Tibial artery (tissue), 4 donors: ENCODE measurements at regions not wholly inside any gene's neighbourhood (a gene's known extent, or its start where the extent isn't known, plus 50 kb on each side); places are given as distances from the start of the nearest gene placed in this dataset.

Source experiments
- DNase-seq, 2 donors: peaks; one replicate each; pipeline ENCODE4 v3.0.0-alpha.2; 2019
- H3K27ac ChIP-seq, 2 donors: fragments of 200-600 bp; sonication (generic) in 1 of 2; 1 replicate in 1 of 2; 2 replicates in 1 of 2; pipeline ENCODE4 v1.5.1; 2018 to 2019; ENCODE audit warnings: mild to moderate bottlenecking in 1 of 2
- H3K27me3 ChIP-seq, 2 donors: fragments of 200-600 bp; sonication (generic) in 1 of 2; one replicate each; pipeline versions ENCODE4 v1.5.1 to v1.6.0; 2016 to 2019
- H3K36me3 ChIP-seq, 3 donors: fragments of 200-600 bp; sonication (generic) in 2 of 3; one replicate each; pipeline ENCODE4 v1.5.1; 2016 to 2019; ENCODE audit warnings: mild to moderate bottlenecking in 2 of 3
- H3K4me1 ChIP-seq, 4 donors: fragments of 200-600 bp; sonication (generic) in 2 of 4; 1 replicate in 3 of 4; 2 replicates in 1 of 4; pipeline ENCODE4 v1.5.1; 2016 to 2019
- H3K4me3 ChIP-seq, 2 donors: fragments of 200-600 bp; sonication (generic) in 1 of 2; 1 replicate in 1 of 2; 2 replicates in 1 of 2; pipeline ENCODE4 v1.5.1; 2018 to 2019; ENCODE audit warnings: mild to moderate bottlenecking in 2 of 2
- H3K9me3 ChIP-seq, 3 donors: fragments of 200-600 bp; sonication (generic) in 1 of 3; one replicate each; pipeline ENCODE4 v1.5.1; 2016 to 2019
- intact Hi-C: fragments of 100-400 bp; cut with DNase I; formaldehyde crosslinking; loops from one replicate; pipeline ENCODE4 v1.15.0; 2023; ENCODE audit warnings: low total_unique reads
- TF ChIP-seq, protein P1 (sequence below), 2 experiments: fragments of 200-600 bp in 1 of 2; fragments of 450-650 bp in 1 of 2; IDR thresholded peaks; one replicate each; pipeline ENCODE4 v1.5.1; 2017 to 2019; ENCODE audit warnings: antibody characterized with exemption in 2 of 2, mild to moderate bottlenecking in 1 of 2, moderate library complexity in 1 of 2

- intact Hi-C loops = no loop called here
- no peaks in the 10 kb centered on the region for H3K4me1 ChIP-seq
Measured at GRCh38 chr6:104509355-104509754, 350.4 kb downstream of the HACE1 start.

DNA sequence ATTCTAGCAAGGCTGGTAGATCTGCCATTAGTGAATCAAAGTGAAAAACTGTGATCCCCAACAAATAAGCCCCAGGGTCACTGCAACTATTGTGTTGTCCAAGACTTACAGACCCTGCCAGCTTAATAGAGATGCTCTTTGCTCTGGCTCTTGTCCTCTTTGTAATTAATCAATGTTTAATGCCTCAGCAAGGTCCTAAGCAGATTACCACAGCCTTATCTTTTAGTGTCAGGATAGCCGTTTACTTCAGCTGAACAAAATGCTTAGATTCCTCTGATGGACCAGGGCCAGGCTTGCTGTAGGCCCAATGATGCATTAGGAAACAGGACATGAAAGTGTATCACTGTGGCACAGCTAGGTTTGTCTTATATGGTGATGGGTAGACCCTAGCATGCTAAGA, 353.3 kb downstream of the HACE1 start:
- Histone ChIP-seq H3K4me3 (no peak overlapping the region), H3K27me3 (no peaks in the 10 kb centered on the region), H3K9me3 (no peaks in the 10 kb centered on the region), H3K27ac (no peak overlapping the region), H3K4me1 (no peaks in the 10 kb centered on the region), H3K36me3 (no peaks in the 10 kb centered on the region)
- TF ChIP-seq, protein P1, sequence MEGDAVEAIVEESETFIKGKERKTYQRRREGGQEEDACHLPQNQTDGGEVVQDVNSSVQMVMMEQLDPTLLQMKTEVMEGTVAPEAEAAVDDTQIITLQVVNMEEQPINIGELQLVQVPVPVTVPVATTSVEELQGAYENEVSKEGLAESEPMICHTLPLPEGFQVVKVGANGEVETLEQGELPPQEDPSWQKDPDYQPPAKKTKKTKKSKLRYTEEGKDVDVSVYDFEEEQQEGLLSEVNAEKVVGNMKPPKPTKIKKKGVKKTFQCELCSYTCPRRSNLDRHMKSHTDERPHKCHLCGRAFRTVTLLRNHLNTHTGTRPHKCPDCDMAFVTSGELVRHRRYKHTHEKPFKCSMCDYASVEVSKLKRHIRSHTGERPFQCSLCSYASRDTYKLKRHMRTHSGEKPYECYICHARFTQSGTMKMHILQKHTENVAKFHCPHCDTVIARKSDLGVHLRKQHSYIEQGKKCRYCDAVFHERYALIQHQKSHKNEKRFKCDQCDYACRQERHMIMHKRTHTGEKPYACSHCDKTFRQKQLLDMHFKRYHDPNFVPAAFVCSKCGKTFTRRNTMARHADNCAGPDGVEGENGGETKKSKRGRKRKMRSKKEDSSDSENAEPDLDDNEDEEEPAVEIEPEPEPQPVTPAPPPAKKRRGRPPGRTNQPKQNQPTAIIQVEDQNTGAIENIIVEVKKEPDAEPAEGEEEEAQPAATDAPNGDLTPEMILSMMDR (IDR thresholded peaks at IDR 0.05) = no peak
- no peak for DNase-seq
- intact Hi-C loops = no loop called here

More at GRCh38 chr6:104509355-104509754, 350.4 kb downstream of the HACE1 start:
- no peaks in the 10 kb centered on the region for H3K9me3 ChIP-seq
- H3K4me3 ChIP-seq = no peak overlapping the region
- no peak overlapping the region for H3K27ac ChIP-seq
- no peaks in the 10 kb centered on the region for H3K27me3 ChIP-seq
- TF ChIP-seq, protein P1 (IDR thresholded peaks at IDR 0.05) = no peak
- no peaks in the 10 kb centered on the region for H3K36me3 ChIP-seq
- DNase-seq = no peak

- TF ChIP-seq, protein P1 (IDR thresholded peaks at IDR 0.05) = no peak
- DNase-seq = no peak
- no peaks in the 10 kb centered on the region for H3K36me3 ChIP-seq
- intact Hi-C loops = no loop called here
- H3K9me3 ChIP-seq = no peaks in the 10 kb centered on the region
- no peak overlapping the region for H3K27ac ChIP-seq
- no peaks in the 10 kb centered on the region for H3K4me1 ChIP-seq
- no peaks in the 10 kb centered on the region for H3K27me3 ChIP-seq
- H3K4me3 ChIP-seq = no peak overlapping the region
Measured at GRCh38 chr6:104505838-104506237, 353.9 kb downstream of the HACE1 start.

- Histone ChIP-seq H3K4me3 (no peak overlapping the region), H3K9me3 (no peaks in the 10 kb centered on the region), H3K36me3 (no peaks in the 10 kb centered on the region), H3K27ac (no peak overlapping the region), H3K27me3 (no peaks in the 10 kb centered on the region), H3K4me1 (no peaks in the 10 kb centered on the region)
- intact Hi-C loops = no loop called here
- DNase-seq = no peak
- TF ChIP-seq, protein P1 (IDR thresholded peaks at IDR 0.05) = no peak
Measured at GRCh38 chr6:104500265-104500664, 359.5 kb downstream of the HACE1 start.

GRCh38 chr6:104486035-104486434, 373.7 kb downstream of the HACE1 start:
- no peak for DNase-seq

More at GRCh38 chr6:104486035-104486434, 373.7 kb downstream of the HACE1 start:
- TF ChIP-seq, protein P1 (IDR thresholded peaks at IDR 0.05) = no peak
- H3K4me1 ChIP-seq = no peaks in the 10 kb centered on the region
- intact Hi-C loops = no loop called here
- no peak overlapping the region for H3K27ac ChIP-seq
- no peaks in the 10 kb centered on the region for H3K9me3 ChIP-seq
- no peaks in the 10 kb centered on the region for H3K36me3 ChIP-seq
- no peak overlapping the region for H3K4me3 ChIP-seq
- peaks cover 0 to 4% of the 10 kb centered on the region in 2 donors for H3K27me3 ChIP-seq
